B cell (primary cell): ENCODE measurements at regions not wholly inside any gene's neighbourhood (a gene's known extent, or its start where the extent isn't known, plus 50 kb on each side); places are given as distances from the start of the nearest gene placed in this dataset.

Source experiments
- ATAC-seq: fragments of 200-7000 bp; cut with Tn5 transposase; one replicate; pipeline ENCODE4 v1.10.0; 2021; ENCODE audit warnings: low read depth, mild to moderate bottlenecking, moderate number of reproducible peaks, moderate library complexity
- CTCF ChIA-PET: fragments of 350-600 bp; sonication (Branson Sonifier 250); formaldehyde crosslinking; loops from one replicate; lab custom pipeline; 2021; ENCODE audit warnings: antibody characterized with exemption, inconsistent platforms; lab: Charles Lee
- POLR2A ChIA-PET: fragments of 350-600 bp; sonication (Branson Sonifier 250); formaldehyde crosslinking; loops from one replicate; lab custom pipeline; 2021; ENCODE audit warnings: antibody characterized with exemption; lab: Charles Lee
- DNase-seq: peaks from one replicate; pipeline ENCODE4 v3.0.0; 2013
- H2AFZ ChIP-seq: 2 replicates; pipeline ENCODE4 v1.6.1; 2012; ENCODE audit warnings: mild to moderate bottlenecking, low read depth, low read length; ENCODE audit not compliant: insufficient read depth, poor library complexity, severe bottlenecking
- H3K27ac ChIP-seq, 2 donors: 1 replicate in 1 of 2; 2 replicates in 1 of 2; pipeline ENCODE4 v1.5.1; 2012 to 2013; ENCODE audit warnings: low read length in 2 of 2, mild to moderate bottlenecking in 2 of 2, moderate library complexity in 1 of 2
- H3K27me3 ChIP-seq, 4 experiments: fragments of 200-600 bp in 1 of 4; sonication (generic) in 1 of 4; replicated peaks in 1 of 4; 1 replicate in 2 of 4; 2 replicates in 2 of 4; pipeline versions ENCODE4 v1.6.1 to v1.7.0; 2013 to 2016; ENCODE audit warnings: low read length in 3 of 4, mild to moderate bottlenecking in 2 of 4, mixed read lengths in 1 of 4, moderate library complexity in 1 of 4; ENCODE audit not compliant: insufficient read depth in 4 of 4, control insufficient read depth in 3 of 4; ENCODE audit errors: control extremely low read depth in 1 of 4
- H3K36me3 ChIP-seq, 2 experiments: replicated peaks in 1 of 2; 1 replicate in 1 of 2; 2 replicates in 1 of 2; pipeline versions ENCODE4 v1.6.1 to v1.7.1; 2013; ENCODE audit warnings: low read length in 1 of 2; ENCODE audit not compliant: insufficient read depth in 2 of 2, control insufficient read depth in 1 of 2; ENCODE audit errors: control extremely low read depth in 1 of 2, extremely low read depth in 1 of 2
- H3K4me1 ChIP-seq, 2 donors: fragments of 200-600 bp in 1 of 2; sonication (generic) in 1 of 2; 1 replicate in 1 of 2; 2 replicates in 1 of 2; pipeline versions ENCODE4 v1.5.1 to v1.6.1; 2013 to 2017; ENCODE audit warnings: low read length in 2 of 2; ENCODE audit not compliant: control insufficient read depth in 2 of 2, insufficient read depth in 2 of 2
- H3K4me2 ChIP-seq: replicated peaks from 2 replicates; pipeline ENCODE3; 2012; ENCODE audit warnings: mild to moderate bottlenecking, low read depth, low read length; ENCODE audit not compliant: poor library complexity, severe bottlenecking
- H3K4me3 ChIP-seq, 5 experiments: fragments of 200-600 bp in 1 of 5; sonication (generic) in 1 of 5; 1 replicate in 3 of 5; 2 replicates in 2 of 5; pipeline versions ENCODE4 v1.5.1 to v1.7.0; 2011 to 2016; ENCODE audit warnings: low read length in 4 of 5, mild to moderate bottlenecking in 4 of 5, low read depth in 2 of 5, control low read depth in 1 of 5, moderate library complexity in 1 of 5; ENCODE audit not compliant: insufficient read depth in 1 of 5; ENCODE audit errors: control extremely low read depth in 1 of 5, extremely low read depth in 1 of 5
- H3K79me2 ChIP-seq: fragments of 200-600 bp; sonication (generic); one replicate; pipeline ENCODE4 v1.6.0; 2016; ENCODE audit warnings: low read length; ENCODE audit not compliant: control insufficient read depth, insufficient read depth
- H3K9ac ChIP-seq: fragments of 200-600 bp; sonication (generic); 2 replicates; pipeline ENCODE4 v1.6.1; 2017; ENCODE audit warnings: mild to moderate bottlenecking, low read length, moderate library complexity
- H3K9me3 ChIP-seq, 3 donors: one replicate each; pipeline versions ENCODE4 v1.6.1 to v1.7.1; 2013; ENCODE audit warnings: low read length in 2 of 3; ENCODE audit not compliant: control insufficient read depth in 2 of 3, insufficient read depth in 1 of 3; ENCODE audit errors: control extremely low read depth in 1 of 3
- H4K20me1 ChIP-seq: 2 replicates; pipeline ENCODE4 v1.6.0; 2012; ENCODE audit warnings: mild to moderate bottlenecking, low read length; ENCODE audit not compliant: insufficient read depth, control insufficient read depth, poor library complexity, severe bottlenecking
- H3K27ac Mint-ChIP-seq: one replicate; pipeline ENCODE4 v1.8.0; 2021; ENCODE audit warnings: mixed read lengths
- H3K27me3 Mint-ChIP-seq: one replicate; pipeline ENCODE4 v1.8.0; 2021; ENCODE audit warnings: mixed read lengths
- H3K4me1 Mint-ChIP-seq: one replicate; pipeline ENCODE4 v1.8.0; 2021; ENCODE audit warnings: mixed read lengths
- H3K4me3 Mint-ChIP-seq: one replicate; pipeline ENCODE4 v1.8.0; 2021; ENCODE audit warnings: mixed read lengths
- H3K9me3 Mint-ChIP-seq: one replicate; pipeline ENCODE4 v1.8.0; 2022; ENCODE audit warnings: mixed read lengths; ENCODE audit not compliant: insufficient read depth
- EZH2 ChIP-seq: IDR thresholded peaks from 2 replicates; pipeline ENCODE4 v1.6.1; 2012; ENCODE audit warnings: borderline replicate concordance, low read depth, mild to moderate bottlenecking, moderate library complexity, low read length; ENCODE audit not compliant: insufficient read depth, poor library complexity, severe bottlenecking
- WGBS: methylation state at CpG from one replicate; pipeline ENCODE4 v1.1.5; 2013; ENCODE audit warnings: missing lambda C conversion rate; ENCODE audit not compliant: insufficient coverage; 5-methylcytosine and 5-hydroxymethylcytosine counted together
- intact Hi-C: fragments of 100-400 bp; cut with micrococcal nuclease; formaldehyde crosslinking; loops from one replicate; pipeline ENCODE4 v1.10.0; 2022
- TF ChIP-seq, protein P1 (sequence below): fragments of 200-600 bp; IDR thresholded peaks from one replicate; pipeline ENCODE4 v1.8.0; 2022; ENCODE audit warnings: antibody characterized with exemption, mild to moderate bottlenecking

DNA sequence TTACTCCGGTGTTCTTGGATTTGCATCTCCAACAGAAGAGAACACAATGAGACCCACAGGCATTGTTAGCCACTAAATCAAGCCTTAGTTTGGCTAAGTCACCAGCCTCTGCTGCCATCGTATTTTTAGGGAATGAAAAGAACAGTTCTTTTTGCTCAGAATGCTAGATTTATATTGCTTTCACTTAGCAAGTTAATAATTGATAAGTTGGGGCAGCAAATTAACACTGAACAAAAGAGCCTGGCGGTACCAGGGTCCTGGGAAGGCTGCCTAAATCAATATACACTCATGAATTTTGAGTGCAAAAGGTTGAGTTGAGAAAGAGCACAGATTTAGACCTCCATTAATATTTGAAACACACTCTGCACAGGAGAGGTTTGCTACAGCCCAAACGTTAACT lies 767.7 kb downstream of the TYW1 start:
- Mint-ChIP-seq H3K4me3 (no peak overlapping the region), H3K27ac (no peak overlapping the region), H3K27me3 (no peaks in the 10 kb centered on the region), H3K4me1 (no peaks in the 10 kb centered on the region), H3K9me3 (peaks cover 7% of the 10 kb centered on the region)
- ChIA-PET POLR2A (no interaction called here), CTCF (no interaction called here)
- H3K27me3 ChIP-seq, result no peaks in the 10 kb centered on the region
- WGBS, result no CpG with 5 or more reads among the region's 4 CpGs
- intact Hi-C loops, result no loop called here
- H3K79me2 ChIP-seq, result no peaks in the 10 kb centered on the region
- no peak for ATAC-seq
- no peak overlapping the region for H3K4me3 ChIP-seq
- no peak overlapping the region for H3K4me2 ChIP-seq
- H2AFZ ChIP-seq, result no peak overlapping the region
- no peak for TF ChIP-seq EZH2
- TF ChIP-seq, protein P1, sequence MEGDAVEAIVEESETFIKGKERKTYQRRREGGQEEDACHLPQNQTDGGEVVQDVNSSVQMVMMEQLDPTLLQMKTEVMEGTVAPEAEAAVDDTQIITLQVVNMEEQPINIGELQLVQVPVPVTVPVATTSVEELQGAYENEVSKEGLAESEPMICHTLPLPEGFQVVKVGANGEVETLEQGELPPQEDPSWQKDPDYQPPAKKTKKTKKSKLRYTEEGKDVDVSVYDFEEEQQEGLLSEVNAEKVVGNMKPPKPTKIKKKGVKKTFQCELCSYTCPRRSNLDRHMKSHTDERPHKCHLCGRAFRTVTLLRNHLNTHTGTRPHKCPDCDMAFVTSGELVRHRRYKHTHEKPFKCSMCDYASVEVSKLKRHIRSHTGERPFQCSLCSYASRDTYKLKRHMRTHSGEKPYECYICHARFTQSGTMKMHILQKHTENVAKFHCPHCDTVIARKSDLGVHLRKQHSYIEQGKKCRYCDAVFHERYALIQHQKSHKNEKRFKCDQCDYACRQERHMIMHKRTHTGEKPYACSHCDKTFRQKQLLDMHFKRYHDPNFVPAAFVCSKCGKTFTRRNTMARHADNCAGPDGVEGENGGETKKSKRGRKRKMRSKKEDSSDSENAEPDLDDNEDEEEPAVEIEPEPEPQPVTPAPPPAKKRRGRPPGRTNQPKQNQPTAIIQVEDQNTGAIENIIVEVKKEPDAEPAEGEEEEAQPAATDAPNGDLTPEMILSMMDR, result no peak
- H3K27ac ChIP-seq, result no peak overlapping the region
- no peak overlapping the region for H3K9ac ChIP-seq
- no peaks in the 10 kb centered on the region for H3K36me3 ChIP-seq
- H3K4me1 ChIP-seq, result no peaks in the 10 kb centered on the region
- H4K20me1 ChIP-seq, result no peaks in the 10 kb centered on the region
- peaks cover 0 to 7% (median 0%) of the 10 kb centered on the region in 3 donors for H3K9me3 ChIP-seq
- DNase-seq, result no peak

DNA sequence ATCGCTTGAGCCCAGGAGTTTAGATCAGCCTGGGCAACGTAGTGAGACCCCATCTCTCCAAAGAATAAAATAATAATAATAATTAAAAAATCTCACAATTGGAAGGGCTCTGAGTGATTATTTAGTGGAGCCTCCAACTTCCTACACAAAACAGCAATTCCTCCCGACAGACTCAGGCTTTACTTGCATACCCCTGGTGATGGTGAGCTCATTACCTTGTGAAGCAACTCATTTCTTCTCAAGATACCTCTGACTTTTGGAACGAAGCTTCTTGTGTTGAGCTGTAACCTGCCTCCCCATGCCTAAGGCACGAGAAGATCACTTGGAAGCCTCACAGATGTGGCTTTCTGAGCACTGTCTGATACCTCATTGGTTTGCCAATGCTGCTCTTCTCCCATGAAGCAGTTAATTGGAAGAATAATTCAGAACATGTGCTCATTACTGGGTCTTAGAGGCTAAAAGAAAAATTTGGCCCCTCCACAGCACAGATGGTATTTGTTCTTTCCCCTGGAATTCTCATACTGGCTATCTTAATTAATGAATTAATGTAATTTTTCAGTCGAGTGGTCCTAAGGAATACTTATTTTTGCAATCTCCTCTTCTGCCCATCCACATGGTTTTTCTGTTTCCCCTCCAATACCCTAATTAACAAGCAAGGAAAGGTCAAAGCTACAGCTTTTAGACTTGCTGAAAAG lies 769.0 kb downstream of the TYW1 start:
- Mint-ChIP-seq H3K27me3 (no peaks in the 10 kb centered on the region), H3K27ac (no peak overlapping the region), H3K4me3 (no peak overlapping the region), H3K9me3 (peaks cover 10% of the 10 kb centered on the region), H3K4me1 (no peaks in the 10 kb centered on the region)
- TF ChIP-seq, protein P1, result no peak
- TF ChIP-seq EZH2, result no peak
- Histone ChIP-seq H3K4me2 (no peak overlapping the region), H3K9ac (no peak overlapping the region), H3K9me3 (peaks cover 0 to 9% (median 0%) of the 10 kb centered on the region in 3 donors), H3K27me3 (no peaks in the 10 kb centered on the region), H3K4me1 (no peaks in the 10 kb centered on the region), H2AFZ (no peak overlapping the region), H3K27ac (no peak overlapping the region), H4K20me1 (no peaks in the 10 kb centered on the region), H3K36me3 (no peaks in the 10 kb centered on the region), H3K79me2 (no peaks in the 10 kb centered on the region), H3K4me3 (no peak overlapping the region)
- POLR2A ChIA-PET, result no interaction called here
- ATAC-seq (no peak), DNase-seq (no peak)
- CTCF ChIA-PET, result no interaction called here
- 66% methylated on average over 3 of the region's 6 CpGs for WGBS
- intact Hi-C loops, result no loop called here
